K562 (cell line): ENCODE measurements at regions not wholly inside any gene's neighbourhood (a gene's known extent, or its start where the extent isn't known, plus 50 kb on each side); places are given as distances from the start of the nearest gene placed in this dataset.

Source experiments
- ATAC-seq: fragments of 200-7000 bp; cut with Tn5 transposase; 3 replicates; pipeline ENCODE4 v1.9.1; 2020; ENCODE audit warnings: moderate library complexity
- BruUV-seq: library from RNA; stranded (reverse); fragments of 400-500 nt; replicated peaks from 2 replicates; lab custom pipeline; 2021; lab: Mats Ljungman, UMichigan
- CTCF ChIA-PET: fragments of 300-600 bp; formaldehyde crosslinking; extraction: SDS; loops from one replicate; lab custom pipeline; 2021; ENCODE audit warnings: low intra/inter-chr PET ratio; lab: Yijun Ruan, JAX
- POLR2A ChIA-PET: fragments of 300-600, 350-650 bp; sonication (Branson Sonifier 250); formaldehyde crosslinking; extraction: SDS; loops from one replicate; lab custom pipeline; 2021; ENCODE audit warnings: antibody characterized with exemption, inconsistent platforms; lab: Yijun Ruan, JAX
- DNase-seq, 4 experiments: peaks; one replicate each; pipeline versions ENCODE4 v3.0.0 to v3.0.0-alpha.2; 2011 to 2018; ENCODE audit warnings: low spot score in 3 of 4, mixed read lengths in 3 of 4; ENCODE audit errors: extremely low read depth in 1 of 4
- FAIRE-seq: peaks from 2 replicates; lab custom pipeline; 2011; peaks lifted over from hg19 to GRCh38; lab: Jason Lieb, UNC
- H2AFZ ChIP-seq: 2 replicates; pipeline ENCODE4 v1.6.0; 2011; ENCODE audit warnings: low read depth, low read length, control low read depth, inconsistent platforms
- H3K27ac ChIP-seq: fragments of 200-600 bp; 3 replicates; pipeline ENCODE4 v1.8.0; 2011; ENCODE audit warnings: low read depth, mild to moderate bottlenecking, control low read depth, inconsistent platforms, low read length, moderate library complexity, mixed read lengths; ENCODE audit errors: extremely low read depth
- H3K27me3 ChIP-seq, 2 experiments: fragments of 300-600 bp in 1 of 2; 2 replicates in 1 of 2; 3 replicates in 1 of 2; pipeline versions ENCODE4 v1.6.0 to v1.8.0; 2011; ENCODE audit warnings: inconsistent platforms in 2 of 2, low read length in 2 of 2, mild to moderate bottlenecking in 1 of 2, mixed read lengths in 1 of 2, moderate library complexity in 1 of 2; ENCODE audit not compliant: control insufficient read depth in 2 of 2, insufficient read depth in 2 of 2
- H3K36me3 ChIP-seq: fragments of 300-600 bp; 3 replicates; pipeline ENCODE4 v1.8.0; 2011; ENCODE audit warnings: mild to moderate bottlenecking, low read length, inconsistent platforms; ENCODE audit not compliant: control insufficient read depth, insufficient read depth
- H3K4me1 ChIP-seq, 2 experiments: fragments of 200-600 bp in 1 of 2; replicated peaks in 1 of 2; 2 replicates in 1 of 2; 3 replicates in 1 of 2; pipeline versions ENCODE4 v1.5.1 to v1.8.0; 2011; ENCODE audit warnings: inconsistent platforms in 2 of 2, low read length in 2 of 2, mild to moderate bottlenecking in 1 of 2, mixed read lengths in 1 of 2, moderate library complexity in 1 of 2; ENCODE audit not compliant: control insufficient read depth in 2 of 2, insufficient read depth in 2 of 2
- H3K4me2 ChIP-seq: 2 replicates; pipeline ENCODE4 v1.6.1; 2011; ENCODE audit warnings: low read length, control low read depth, inconsistent platforms, mixed read lengths; ENCODE audit not compliant: insufficient read depth
- H3K4me3 ChIP-seq: fragments of 200-600 bp; sonication (generic), shearing (Covaris generic); 2 replicates; pipeline ENCODE4 v1.5.1; 2016; ENCODE audit warnings: control low read depth, inconsistent platforms
- H3K79me2 ChIP-seq: fragments of 200-600 bp; 3 replicates; pipeline ENCODE4 v1.8.0; 2011; ENCODE audit warnings: low read length, inconsistent platforms; ENCODE audit not compliant: control insufficient read depth, insufficient read depth
- H3K9ac ChIP-seq, 2 experiments: 2 replicates each; pipeline versions ENCODE4 v1.6.0 to v1.6.1; 2011; ENCODE audit warnings: low read depth in 2 of 2, low read length in 2 of 2, control low read depth in 1 of 2, inconsistent platforms in 1 of 2, mild to moderate bottlenecking in 1 of 2, mixed read lengths in 1 of 2; ENCODE audit not compliant: insufficient read depth in 1 of 2
- H3K9me1 ChIP-seq: one replicate; pipeline ENCODE4 v1.6.0; 2011; ENCODE audit warnings: inconsistent platforms, mild to moderate bottlenecking, low read length, moderate library complexity; ENCODE audit not compliant: control insufficient read depth, insufficient read depth
- H3K9me3 ChIP-seq: replicated peaks from 2 replicates; pipeline ENCODE4 v1.5.1; 2011; ENCODE audit warnings: low read depth, low read length, inconsistent platforms; ENCODE audit not compliant: control insufficient read depth, insufficient read depth
- H4K20me1 ChIP-seq: replicated peaks from 2 replicates; pipeline ENCODE4 v1.6.1; 2011; ENCODE audit warnings: low read length, inconsistent platforms, mixed read lengths; ENCODE audit not compliant: control insufficient read depth, insufficient read depth
- ELF4 ChIP-seq: fragments of 450-650 bp; formaldehyde crosslinking; IDR thresholded peaks from 2 replicates; pipeline ENCODE4 v1.4.0; 2022; ENCODE audit warnings: missing genetic modification characterization
- PHTF2 ChIP-seq: fragments of 250-450 bp; sonication (Bioruptor Pico); IDR thresholded peaks from 2 replicates; pipeline ENCODE4 v1.5.0; 2021; ENCODE audit warnings: mild to moderate bottlenecking
- SMARCA5 ChIP-seq: fragments of 450-650 bp; IDR thresholded peaks from 2 replicates; pipeline ENCODE4 v1.6.1; 2016
- TFAP4 ChIP-seq: sonication (generic); formaldehyde crosslinking; IDR thresholded peaks from 2 replicates; pipeline ENCODE4 v1.8.0; 2022; ENCODE audit warnings: missing genetic modification reagents, mild to moderate bottlenecking, moderate library complexity, borderline replicate concordance
- TOE1 ChIP-seq, 2 experiments: fragments of 450-650 bp in 1 of 2; sonication (generic) in 1 of 2; formaldehyde crosslinking in 1 of 2; IDR thresholded peaks; 2 replicates each; pipeline versions ENCODE4 v1.7.1 to v1.8.0; 2016 to 2022; ENCODE audit warnings: borderline replicate concordance in 2 of 2, mild to moderate bottlenecking in 2 of 2, antibody characterized with exemption in 1 of 2, inconsistent platforms in 1 of 2, low read depth in 1 of 2, missing genetic modification reagents in 1 of 2, moderate library complexity in 1 of 2
- ZBTB7A ChIP-seq: IDR thresholded peaks from 2 replicates; pipeline ENCODE4 v1.6.1; 2011; ENCODE audit warnings: low read depth, mild to moderate bottlenecking, low read length, moderate library complexity, borderline replicate concordance; ENCODE audit not compliant: control insufficient read depth
- ZNF274 ChIP-seq: IDR thresholded peaks from 2 replicates; pipeline ENCODE4 v1.6.1; 2011; ENCODE audit warnings: low read depth, mild to moderate bottlenecking, low read length, moderate library complexity, borderline replicate concordance
- ZNF699 ChIP-seq: fragments of 250-450 bp; sonication (Bioruptor Pico); IDR thresholded peaks from 2 replicates; pipeline ENCODE4 v1.8.0; 2021; ENCODE audit warnings: mild to moderate bottlenecking, moderate library complexity; ENCODE audit not compliant: insufficient replicate concordance
- ZNF79 ChIP-seq: fragments of 250-450 bp; sonication (Bioruptor Pico); IDR thresholded peaks from 2 replicates; pipeline ENCODE4 v1.4.0; 2020; ENCODE audit warnings: low read depth, mild to moderate bottlenecking, moderate library complexity
- WGBS: fragments of 100-300 bp; shearing (Covaris generic); methylation state at CpG from one replicate; pipeline ENCODE4 v1.1.6; 2016; ENCODE audit warnings: low coverage, mixed read lengths; ENCODE audit not compliant: insufficient coverage; ENCODE audit errors: missing lambda C conversion rate; 5-methylcytosine and 5-hydroxymethylcytosine counted together
- in situ Hi-C: fragments of 300-500 bp; cut with MboI; formaldehyde crosslinking; loops from 4 replicates; pipeline ENCODE4 v1.15.0; 2018; ENCODE audit warnings: inconsistent platforms, mixed read lengths
- intact Hi-C: fragments of 100-400 bp; cut with micrococcal nuclease; formaldehyde crosslinking; loops from 2 replicates; pipeline ENCODE4 v1.14.2; 2022
- TF ChIP-seq, protein P1 (sequence below), 2 experiments: fragments of 450-650 bp; IDR thresholded peaks; 2 replicates each; pipeline ENCODE4 v1.6.1; 2018; ENCODE audit warnings: mild to moderate bottlenecking in 2 of 2, low read depth in 1 of 2; ENCODE audit not compliant: partially characterized antibody in 2 of 2

DNA sequence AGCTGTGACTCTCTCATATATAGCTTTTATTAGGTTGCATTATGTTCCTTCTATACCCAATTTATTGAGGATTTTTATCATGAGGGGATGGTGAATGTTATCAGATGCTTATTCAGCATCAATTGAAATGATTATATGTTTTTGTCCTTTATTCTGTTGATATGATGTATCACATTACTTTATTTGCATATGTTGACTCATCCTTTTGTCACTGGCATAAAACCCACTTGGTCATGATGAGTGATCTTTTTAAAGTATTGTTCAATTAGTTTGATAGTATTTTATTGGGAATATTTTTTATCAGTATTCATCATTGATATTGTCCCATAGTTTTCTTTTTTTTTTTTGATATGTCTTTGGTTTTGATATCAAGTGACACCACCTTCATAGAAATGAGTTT lies 529.9 kb downstream of the MMUT start (continued):
- no peak for TF ChIP-seq ZBTB7A
- no peak for TF ChIP-seq ZNF79
- TF ChIP-seq SMARCA5 = no peak

DNA sequence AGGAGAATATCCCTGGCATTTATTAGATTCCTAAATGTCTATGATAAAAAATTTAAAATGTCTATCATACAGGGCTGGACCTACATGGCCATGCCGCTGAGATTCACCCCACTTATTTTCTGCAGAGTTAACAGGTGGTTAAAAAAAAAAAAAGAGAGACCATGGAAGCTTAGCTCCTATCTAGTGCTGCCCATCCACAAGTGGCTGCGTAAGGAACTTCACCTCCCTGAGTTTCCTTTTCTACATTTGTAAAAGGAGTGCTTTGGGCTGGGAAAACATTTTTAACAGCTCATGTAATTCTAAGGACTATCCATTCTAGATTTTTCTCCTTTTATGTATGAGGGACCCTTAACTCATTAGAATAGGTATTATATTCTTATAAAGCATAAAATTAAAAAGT lies 534.1 kb downstream of the MMUT start:
- intact Hi-C loops (no loop called here), in situ Hi-C loops (no loop called here)
- 6% methylated on average over 2 of the region's 2 CpGs for WGBS
- H3K9me1 ChIP-seq = no peaks in the 10 kb centered on the region
- no peaks in the 10 kb centered on the region for H4K20me1 ChIP-seq
- H3K9me3 ChIP-seq = no peaks in the 10 kb centered on the region
- H3K79me2 ChIP-seq = no peaks in the 10 kb centered on the region
- TF ChIP-seq TOE1 (IDR thresholded peaks at IDR 0.05; ENCODE audit: borderline replicate concordance) (no peak), TOE1 (CRISPR knock-in tag; IDR thresholded peaks at IDR 0.05; ENCODE audit: borderline replicate concordance, low read depth) (no peak), ZNF699 (CRISPR knock-in tag) (no peak), SMARCA5 (no peak), ELF4 (CRISPR knock-in tag) (no peak), ZNF274 (no peak), PHTF2 (CRISPR knock-in tag) (no peak), TFAP4 (no peak)
- TF ChIP-seq, protein P1, sequence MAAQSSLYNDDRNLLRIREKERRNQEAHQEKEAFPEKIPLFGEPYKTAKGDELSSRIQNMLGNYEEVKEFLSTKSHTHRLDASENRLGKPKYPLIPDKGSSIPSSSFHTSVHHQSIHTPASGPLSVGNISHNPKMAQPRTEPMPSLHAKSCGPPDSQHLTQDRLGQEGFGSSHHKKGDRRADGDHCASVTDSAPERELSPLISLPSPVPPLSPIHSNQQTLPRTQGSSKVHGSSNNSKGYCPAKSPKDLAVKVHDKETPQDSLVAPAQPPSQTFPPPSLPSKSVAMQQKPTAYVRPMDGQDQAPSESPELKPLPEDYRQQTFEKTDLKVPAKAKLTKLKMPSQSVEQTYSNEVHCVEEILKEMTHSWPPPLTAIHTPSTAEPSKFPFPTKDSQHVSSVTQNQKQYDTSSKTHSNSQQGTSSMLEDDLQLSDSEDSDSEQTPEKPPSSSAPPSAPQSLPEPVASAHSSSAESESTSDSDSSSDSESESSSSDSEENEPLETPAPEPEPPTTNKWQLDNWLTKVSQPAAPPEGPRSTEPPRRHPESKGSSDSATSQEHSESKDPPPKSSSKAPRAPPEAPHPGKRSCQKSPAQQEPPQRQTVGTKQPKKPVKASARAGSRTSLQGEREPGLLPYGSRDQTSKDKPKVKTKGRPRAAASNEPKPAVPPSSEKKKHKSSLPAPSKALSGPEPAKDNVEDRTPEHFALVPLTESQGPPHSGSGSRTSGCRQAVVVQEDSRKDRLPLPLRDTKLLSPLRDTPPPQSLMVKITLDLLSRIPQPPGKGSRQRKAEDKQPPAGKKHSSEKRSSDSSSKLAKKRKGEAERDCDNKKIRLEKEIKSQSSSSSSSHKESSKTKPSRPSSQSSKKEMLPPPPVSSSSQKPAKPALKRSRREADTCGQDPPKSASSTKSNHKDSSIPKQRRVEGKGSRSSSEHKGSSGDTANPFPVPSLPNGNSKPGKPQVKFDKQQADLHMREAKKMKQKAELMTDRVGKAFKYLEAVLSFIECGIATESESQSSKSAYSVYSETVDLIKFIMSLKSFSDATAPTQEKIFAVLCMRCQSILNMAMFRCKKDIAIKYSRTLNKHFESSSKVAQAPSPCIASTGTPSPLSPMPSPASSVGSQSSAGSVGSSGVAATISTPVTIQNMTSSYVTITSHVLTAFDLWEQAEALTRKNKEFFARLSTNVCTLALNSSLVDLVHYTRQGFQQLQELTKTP (IDR thresholded peaks at IDR 0.05; ENCODE audit: low read depth in 1 of 2, partially characterized antibody in 2 of 2) = no peak
- H3K4me3 ChIP-seq = no peak overlapping the region
- H3K27me3 ChIP-seq = no peaks in the 10 kb centered on the region
- no peak overlapping the region for H2AFZ ChIP-seq
- FAIRE-seq = no peak
- no peaks in the 10 kb centered on the region for H3K36me3 ChIP-seq
- H3K27ac ChIP-seq = no peak overlapping the region
- ChIA-PET CTCF (no interaction called here), POLR2A (no interaction called here)
- no peak for ATAC-seq
- H3K4me1 ChIP-seq = no peaks in the 10 kb centered on the region
- DNase-seq = no peak
- H3K9ac ChIP-seq = no peak overlapping the region
- BruUV-seq = no TSS peak
- no peak overlapping the region for H3K4me2 ChIP-seq
